MCF 10A (cell line): ENCODE measurements at regions not wholly inside any gene's neighbourhood (a gene's known extent, or its start where the extent isn't known, plus 50 kb on each side); places are given as distances from the start of the nearest gene placed in this dataset.
A peak's percentile ranks its signal among the peaks of the same experiment; 100 is the strongest.

Experiments used
- BruUV-seq: library from RNA; stranded (reverse); fragments of 400-500 nt; replicated peaks from 2 replicates; lab custom pipeline; 2021; lab: Mats Ljungman, UMichigan
- CTCF ChIA-PET: fragments of 300-600 bp; sonication (Branson Sonifier 250); formaldehyde crosslinking; extraction: SDS; loops from one replicate; lab custom pipeline; 2021; ENCODE audit warnings: antibody characterized with exemption, inconsistent platforms; lab: Yijun Ruan, JAX
- POLR2A ChIA-PET: fragments of 300-600, 350-650 bp; sonication (Branson Sonifier 250); formaldehyde crosslinking; extraction: SDS; loops from one replicate; lab custom pipeline; 2020; ENCODE audit warnings: antibody characterized with exemption, inconsistent platforms; lab: Yijun Ruan, JAX
- DNase-seq: peaks from one replicate; pipeline ENCODE4 v3.0.0-alpha.2; 2018; ENCODE audit not compliant: unreplicated experiment
- H3K27ac Mint-ChIP-seq: one replicate; pipeline ENCODE4 v1.8.0; 2022; ENCODE audit warnings: mild to moderate bottlenecking, low read depth, mixed read lengths; ENCODE audit not compliant: unreplicated experiment
- H3K27me3 Mint-ChIP-seq: one replicate; pipeline ENCODE4 v1.8.0; 2022; ENCODE audit warnings: mixed read lengths; ENCODE audit not compliant: insufficient read depth, unreplicated experiment
- H3K36me3 Mint-ChIP-seq: one replicate; pipeline ENCODE4 v1.8.0; 2022; ENCODE audit warnings: mild to moderate bottlenecking, moderate library complexity, mixed read lengths; ENCODE audit not compliant: insufficient read depth, unreplicated experiment
- H3K4me1 Mint-ChIP-seq: one replicate; pipeline ENCODE4 v1.8.0; 2022; ENCODE audit warnings: mixed read lengths; ENCODE audit not compliant: insufficient read depth, unreplicated experiment
- H3K4me3 Mint-ChIP-seq: one replicate; pipeline ENCODE4 v1.8.0; 2022; ENCODE audit warnings: mild to moderate bottlenecking, moderate library complexity, mixed read lengths; ENCODE audit not compliant: unreplicated experiment
- H3K9me3 Mint-ChIP-seq: one replicate; pipeline ENCODE4 v1.8.0; 2022; ENCODE audit warnings: mixed read lengths; ENCODE audit not compliant: unreplicated experiment
- intact Hi-C: fragments of 100-400 bp; cut with micrococcal nuclease; formaldehyde crosslinking; loops from 2 replicates; pipeline ENCODE4 v1.14.1; 2022
- TF ChIP-seq, protein P1 (sequence below): fragments of 200-600 bp; IDR thresholded peaks from one replicate; pipeline ENCODE4 v1.8.0; 2022; ENCODE audit warnings: antibody characterized with exemption, mild to moderate bottlenecking; ENCODE audit not compliant: unreplicated experiment

DNA sequence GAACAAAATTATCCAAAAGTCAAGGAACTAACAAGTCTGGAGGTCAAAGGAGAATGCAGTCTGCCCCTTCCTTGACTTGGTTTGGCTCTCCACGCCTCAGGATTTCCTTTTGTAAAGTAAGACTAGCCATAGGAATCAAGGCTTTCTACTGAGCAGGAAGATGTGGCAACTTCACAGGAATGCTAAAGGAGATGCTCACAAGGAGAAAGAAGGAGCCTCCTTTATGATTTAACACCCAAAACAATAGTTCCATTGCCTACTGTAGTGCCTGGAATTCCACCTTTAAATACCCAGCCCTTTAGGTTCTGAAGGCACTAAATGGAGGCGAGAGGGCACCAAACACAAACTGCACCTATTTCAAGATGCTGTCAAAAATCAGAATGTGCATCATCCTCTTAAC, 176.3 kb upstream of the NFIA start:
- H3K27me3 Mint-ChIP-seq, result no peaks in the 10 kb centered on the region
- H3K9me3 Mint-ChIP-seq, result no peaks in the 10 kb centered on the region
- POLR2A ChIA-PET, result no interaction called here
- H3K36me3 Mint-ChIP-seq, result no peaks in the 10 kb centered on the region
- CTCF ChIA-PET, result no interaction called here
- TF ChIP-seq, protein P1, sequence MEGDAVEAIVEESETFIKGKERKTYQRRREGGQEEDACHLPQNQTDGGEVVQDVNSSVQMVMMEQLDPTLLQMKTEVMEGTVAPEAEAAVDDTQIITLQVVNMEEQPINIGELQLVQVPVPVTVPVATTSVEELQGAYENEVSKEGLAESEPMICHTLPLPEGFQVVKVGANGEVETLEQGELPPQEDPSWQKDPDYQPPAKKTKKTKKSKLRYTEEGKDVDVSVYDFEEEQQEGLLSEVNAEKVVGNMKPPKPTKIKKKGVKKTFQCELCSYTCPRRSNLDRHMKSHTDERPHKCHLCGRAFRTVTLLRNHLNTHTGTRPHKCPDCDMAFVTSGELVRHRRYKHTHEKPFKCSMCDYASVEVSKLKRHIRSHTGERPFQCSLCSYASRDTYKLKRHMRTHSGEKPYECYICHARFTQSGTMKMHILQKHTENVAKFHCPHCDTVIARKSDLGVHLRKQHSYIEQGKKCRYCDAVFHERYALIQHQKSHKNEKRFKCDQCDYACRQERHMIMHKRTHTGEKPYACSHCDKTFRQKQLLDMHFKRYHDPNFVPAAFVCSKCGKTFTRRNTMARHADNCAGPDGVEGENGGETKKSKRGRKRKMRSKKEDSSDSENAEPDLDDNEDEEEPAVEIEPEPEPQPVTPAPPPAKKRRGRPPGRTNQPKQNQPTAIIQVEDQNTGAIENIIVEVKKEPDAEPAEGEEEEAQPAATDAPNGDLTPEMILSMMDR, result no peak
- DNase-seq, result no peak
- no peak overlapping the region for H3K27ac Mint-ChIP-seq
- intact Hi-C loops, result no loop called here
- no peaks in the 10 kb centered on the region for H3K4me1 Mint-ChIP-seq
- no TSS peak for BruUV-seq
- no peak overlapping the region for H3K4me3 Mint-ChIP-seq

DNA sequence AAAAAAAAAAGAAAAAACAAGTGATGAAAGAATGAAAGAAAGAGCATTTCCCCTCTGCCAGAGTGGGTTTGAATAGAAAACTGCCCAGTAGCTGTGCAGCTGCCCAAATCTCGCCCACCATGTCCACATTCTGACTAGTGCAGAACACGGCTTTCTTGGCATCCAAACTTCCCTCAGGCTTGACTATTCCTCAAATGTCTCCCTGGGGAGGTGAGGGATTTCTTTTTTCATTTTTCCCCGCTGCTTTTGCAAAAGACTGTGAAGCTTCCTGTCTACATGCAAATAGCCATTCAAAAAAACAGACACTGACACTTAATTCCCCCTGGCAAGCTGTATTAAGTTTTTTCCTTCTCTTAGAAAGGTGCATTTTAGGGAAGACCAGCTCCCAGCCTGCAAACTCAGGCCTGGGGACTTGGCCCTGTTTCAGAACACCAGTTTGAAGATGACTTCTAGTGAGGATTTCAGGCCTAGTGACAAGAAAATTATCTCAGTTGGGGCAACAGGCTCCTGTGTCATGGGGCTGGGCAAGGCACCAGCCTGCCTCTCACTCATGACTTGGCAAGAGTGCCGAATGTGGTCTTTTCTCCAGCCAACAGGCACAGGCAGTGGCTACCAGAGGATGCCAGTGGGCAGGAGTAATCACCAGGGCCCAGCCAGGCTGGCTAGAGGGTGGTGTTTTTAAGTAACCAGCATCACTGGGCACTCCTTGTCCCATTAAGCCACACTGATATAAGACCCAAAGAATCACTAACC, 178.1 kb upstream of the NFIA start:
- Mint-ChIP-seq H3K4me3 (no peak overlapping the region), H3K9me3 (no peaks in the 10 kb centered on the region), H3K27ac (no peak overlapping the region), H3K36me3 (no peaks in the 10 kb centered on the region), H3K27me3 (no peaks in the 10 kb centered on the region), H3K4me1 (no peaks in the 10 kb centered on the region)
- TF ChIP-seq, protein P1, result no peak
- BruUV-seq, result no TSS peak
- POLR2A ChIA-PET, result no interaction called here
- CTCF ChIA-PET, result no interaction called here
- intact Hi-C loops, result no loop called here
- peak; percentile 1 for DNase-seq

DNA sequence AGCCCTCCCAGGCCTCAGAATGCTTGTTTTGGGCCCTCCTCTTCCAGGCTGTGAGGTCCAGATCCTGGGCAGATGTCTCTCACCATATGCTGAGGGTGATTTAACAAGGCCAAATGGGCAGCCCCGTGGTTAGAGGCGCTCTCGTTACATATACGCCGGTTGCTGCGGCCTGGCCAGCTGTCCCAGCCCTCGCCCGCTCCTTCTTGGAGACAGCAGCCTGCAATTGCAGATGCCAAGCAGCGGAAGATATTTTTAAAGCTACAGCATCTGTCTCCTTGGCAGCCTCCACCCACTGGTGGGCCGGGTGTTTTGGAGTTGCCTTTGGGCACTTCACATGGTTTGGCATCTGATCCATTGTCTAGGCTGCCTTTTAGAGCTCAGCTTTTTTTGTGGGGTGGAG, 178.8 kb upstream of the NFIA start:
- no TSS peak for BruUV-seq
- ChIA-PET CTCF (interaction anchor here (0.6 kb wide), 1 partner anchor 28 kb away, joined by 3 read pairs; no protein-coding TSS in a partner anchor), POLR2A (no interaction called here)
- no peaks in the 10 kb centered on the region for H3K9me3 Mint-ChIP-seq
- H3K27ac Mint-ChIP-seq, result no peak overlapping the region
- H3K36me3 Mint-ChIP-seq, result no peaks in the 10 kb centered on the region
- intact Hi-C loops, result no loop called here
- no peak for DNase-seq
- H3K27me3 Mint-ChIP-seq, result no peaks in the 10 kb centered on the region
- H3K4me3 Mint-ChIP-seq, result no peak overlapping the region
- H3K4me1 Mint-ChIP-seq, result no peaks in the 10 kb centered on the region
- TF ChIP-seq, protein P1, result no peak

DNA sequence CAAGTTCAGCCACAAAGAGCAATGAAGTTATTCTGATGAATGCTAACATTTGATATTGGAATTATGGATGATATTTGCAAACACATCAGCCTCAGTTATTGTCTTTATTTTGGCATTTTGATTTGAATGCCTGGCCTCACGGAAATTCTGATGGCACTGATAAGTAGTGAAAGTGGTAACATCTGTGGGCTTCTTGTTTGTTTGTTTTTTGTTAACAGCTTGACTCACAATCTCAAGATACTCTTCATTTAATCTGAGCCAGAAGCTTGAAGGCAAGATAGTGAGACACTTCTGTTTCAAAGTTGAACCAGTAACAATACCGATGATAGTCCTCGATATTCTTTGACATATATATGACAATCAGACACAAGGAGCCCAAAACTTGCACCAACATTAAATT, 182.9 kb upstream of the NFIA start:
- intact Hi-C loops, result no loop called here
- Mint-ChIP-seq H3K36me3 (no peaks in the 10 kb centered on the region), H3K4me1 (no peaks in the 10 kb centered on the region), H3K4me3 (no peak overlapping the region), H3K27ac (no peak overlapping the region), H3K9me3 (no peaks in the 10 kb centered on the region), H3K27me3 (peaks cover 19% of the 10 kb centered on the region)
- DNase-seq, result no peak
- POLR2A ChIA-PET, result interaction anchor here (0.6 kb wide), 1 partner anchor 1029 kb away, joined by 3 read pairs; no protein-coding TSS in a partner anchor
- CTCF ChIA-PET, result no interaction called here
- TF ChIP-seq, protein P1, result no peak
- BruUV-seq, result no TSS peak
